Panc1 (cell line): ENCODE measurements at regions not wholly inside any gene's neighbourhood (a gene's known extent, or its start where the extent isn't known, plus 50 kb on each side); places are given as distances from the start of the nearest gene placed in this dataset.

Experiments used
- ATAC-seq: fragments of 200-7000 bp; cut with Tn5 transposase; 2 replicates; pipeline ENCODE4 v1.9.1; 2020; ENCODE audit warnings: mild to moderate bottlenecking, moderate library complexity
- BruUV-seq: library from RNA; stranded (reverse); fragments of 400-500 nt; replicated peaks from 2 replicates; lab custom pipeline; 2021; lab: Mats Ljungman, UMichigan
- CTCF ChIA-PET: fragments of 300-600 bp; sonication (Branson Sonifier 250); formaldehyde crosslinking; loops from one replicate; lab custom pipeline; 2022; ENCODE audit warnings: antibody characterized with exemption; lab: Charles Lee
- POLR2A ChIA-PET: fragments of 300-600 bp; sonication (Branson Sonifier 250); formaldehyde crosslinking; loops from one replicate; lab custom pipeline; 2022; ENCODE audit warnings: antibody characterized with exemption; lab: Charles Lee
- DNase-seq: peaks from one replicate; pipeline ENCODE4 v3.0.0-alpha.2; 2010; ENCODE audit warnings: low read depth, low spot score
- H3K27ac ChIP-seq: 2 replicates; pipeline ENCODE4 v1.5.1; 2011; ENCODE audit warnings: mild to moderate bottlenecking, low read length, inconsistent platforms
- H3K27me3 ChIP-seq: fragments of 200-500 bp; sonication (Bioruptor generic); 2 replicates; pipeline ENCODE4 v1.6.0; 2014; ENCODE audit warnings: low read length, inconsistent platforms; ENCODE audit not compliant: control insufficient read depth, insufficient read depth
- H3K36me3 ChIP-seq: fragments of 200-500 bp; sonication (Bioruptor generic); 2 replicates; pipeline ENCODE4 v1.5.1; 2014; ENCODE audit warnings: inconsistent platforms, mild to moderate bottlenecking, low read length, moderate library complexity; ENCODE audit not compliant: control insufficient read depth, insufficient read depth
- H3K4me1 ChIP-seq: 2 replicates; pipeline ENCODE4 v1.5.1; 2011; ENCODE audit warnings: inconsistent platforms, mild to moderate bottlenecking, low read length, moderate library complexity; ENCODE audit not compliant: control insufficient read depth, insufficient read depth
- H3K4me3 ChIP-seq, 2 experiments: 2 replicates each; pipeline ENCODE4 v1.5.1; 2011 to 2012; ENCODE audit warnings: low read depth in 2 of 2, low read length in 2 of 2, mild to moderate bottlenecking in 2 of 2, inconsistent platforms in 1 of 2, moderate library complexity in 1 of 2
- H3K9me3 ChIP-seq: fragments of 200-500 bp; sonication (Bioruptor generic); 2 replicates; pipeline ENCODE4 v1.5.1; 2014; ENCODE audit warnings: low read depth, mild to moderate bottlenecking, inconsistent platforms, low read length, moderate library complexity; ENCODE audit not compliant: control insufficient read depth, insufficient read depth
- POLR2AphosphoS5 ChIP-seq: IDR thresholded peaks from 2 replicates; pipeline ENCODE4 v1.6.1; 2012; ENCODE audit warnings: mild to moderate bottlenecking, low read depth, low read length, moderate library complexity
- SIN3A ChIP-seq: IDR thresholded peaks from 2 replicates; pipeline ENCODE4 v1.6.1; 2012; ENCODE audit warnings: low read depth, mild to moderate bottlenecking, low read length, moderate library complexity, borderline replicate concordance; ENCODE audit not compliant: insufficient read depth
- TCF7L2 ChIP-seq: IDR thresholded peaks from 2 replicates; pipeline ENCODE4 v1.6.1; 2011; ENCODE audit warnings: mild to moderate bottlenecking, low read depth, low read length, inconsistent platforms
- in situ Hi-C: cut with HindIII; loops from 2 replicates; pipeline ENCODE4 v1.10.0; 2016; ENCODE audit warnings: low sequenced_read_pairs, low pct_unique_long_range_greater_than_20kb
- intact Hi-C: fragments of 100-400 bp; cut with micrococcal nuclease; formaldehyde crosslinking; loops from one replicate; pipeline ENCODE4 v1.10.0; 2022; ENCODE audit not compliant: unreplicated experiment
- TF ChIP-seq, protein P1 (sequence below), 2 experiments: IDR thresholded peaks; 2 replicates each; pipeline ENCODE4 v1.6.1; 2011 to 2012; ENCODE audit warnings: low read depth in 2 of 2, control low read depth in 1 of 2, low read length in 1 of 2, mild to moderate bottlenecking in 1 of 2, moderate library complexity in 1 of 2; ENCODE audit not compliant: insufficient read depth in 1 of 2
- TF ChIP-seq, protein P2 (sequence below): fragments of 450-650 bp; IDR thresholded peaks from 2 replicates; pipeline ENCODE4 v1.5.1; 2017; ENCODE audit warnings: mild to moderate bottlenecking

DNA sequence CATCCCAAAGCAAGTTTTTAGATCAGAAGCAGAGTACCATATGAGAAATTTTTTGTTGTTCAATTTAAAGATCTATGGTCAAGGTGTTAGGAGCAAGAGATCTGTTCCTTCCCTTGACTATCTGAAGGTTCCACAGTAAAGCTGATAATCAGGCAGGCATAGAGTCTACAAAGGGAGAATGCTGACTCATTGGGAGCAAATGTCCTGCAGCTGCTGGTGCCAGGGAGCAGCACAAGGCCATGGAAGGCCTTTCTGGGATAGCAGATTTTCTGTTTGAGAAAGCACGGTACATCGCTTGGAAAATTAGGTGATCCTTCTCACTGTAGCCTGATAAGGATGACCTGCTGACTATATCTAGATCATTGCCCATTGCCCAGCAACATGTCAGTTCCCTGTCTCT, 210.1 kb upstream of the C1orf87 start:
- no peaks in the 10 kb centered on the region for H3K9me3 ChIP-seq
- no peaks in the 10 kb centered on the region for H3K27me3 ChIP-seq
- H3K27ac ChIP-seq = no peak overlapping the region
- TF ChIP-seq, protein P1, sequence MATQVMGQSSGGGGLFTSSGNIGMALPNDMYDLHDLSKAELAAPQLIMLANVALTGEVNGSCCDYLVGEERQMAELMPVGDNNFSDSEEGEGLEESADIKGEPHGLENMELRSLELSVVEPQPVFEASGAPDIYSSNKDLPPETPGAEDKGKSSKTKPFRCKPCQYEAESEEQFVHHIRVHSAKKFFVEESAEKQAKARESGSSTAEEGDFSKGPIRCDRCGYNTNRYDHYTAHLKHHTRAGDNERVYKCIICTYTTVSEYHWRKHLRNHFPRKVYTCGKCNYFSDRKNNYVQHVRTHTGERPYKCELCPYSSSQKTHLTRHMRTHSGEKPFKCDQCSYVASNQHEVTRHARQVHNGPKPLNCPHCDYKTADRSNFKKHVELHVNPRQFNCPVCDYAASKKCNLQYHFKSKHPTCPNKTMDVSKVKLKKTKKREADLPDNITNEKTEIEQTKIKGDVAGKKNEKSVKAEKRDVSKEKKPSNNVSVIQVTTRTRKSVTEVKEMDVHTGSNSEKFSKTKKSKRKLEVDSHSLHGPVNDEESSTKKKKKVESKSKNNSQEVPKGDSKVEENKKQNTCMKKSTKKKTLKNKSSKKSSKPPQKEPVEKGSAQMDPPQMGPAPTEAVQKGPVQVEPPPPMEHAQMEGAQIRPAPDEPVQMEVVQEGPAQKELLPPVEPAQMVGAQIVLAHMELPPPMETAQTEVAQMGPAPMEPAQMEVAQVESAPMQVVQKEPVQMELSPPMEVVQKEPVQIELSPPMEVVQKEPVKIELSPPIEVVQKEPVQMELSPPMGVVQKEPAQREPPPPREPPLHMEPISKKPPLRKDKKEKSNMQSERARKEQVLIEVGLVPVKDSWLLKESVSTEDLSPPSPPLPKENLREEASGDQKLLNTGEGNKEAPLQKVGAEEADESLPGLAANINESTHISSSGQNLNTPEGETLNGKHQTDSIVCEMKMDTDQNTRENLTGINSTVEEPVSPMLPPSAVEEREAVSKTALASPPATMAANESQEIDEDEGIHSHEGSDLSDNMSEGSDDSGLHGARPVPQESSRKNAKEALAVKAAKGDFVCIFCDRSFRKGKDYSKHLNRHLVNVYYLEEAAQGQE (IDR thresholded peaks at IDR 0.05; ENCODE audit: insufficient read depth in 1 of 2, low read depth in 2 of 2, low read length in 1 of 2) = no peak
- TF ChIP-seq, protein P2, sequence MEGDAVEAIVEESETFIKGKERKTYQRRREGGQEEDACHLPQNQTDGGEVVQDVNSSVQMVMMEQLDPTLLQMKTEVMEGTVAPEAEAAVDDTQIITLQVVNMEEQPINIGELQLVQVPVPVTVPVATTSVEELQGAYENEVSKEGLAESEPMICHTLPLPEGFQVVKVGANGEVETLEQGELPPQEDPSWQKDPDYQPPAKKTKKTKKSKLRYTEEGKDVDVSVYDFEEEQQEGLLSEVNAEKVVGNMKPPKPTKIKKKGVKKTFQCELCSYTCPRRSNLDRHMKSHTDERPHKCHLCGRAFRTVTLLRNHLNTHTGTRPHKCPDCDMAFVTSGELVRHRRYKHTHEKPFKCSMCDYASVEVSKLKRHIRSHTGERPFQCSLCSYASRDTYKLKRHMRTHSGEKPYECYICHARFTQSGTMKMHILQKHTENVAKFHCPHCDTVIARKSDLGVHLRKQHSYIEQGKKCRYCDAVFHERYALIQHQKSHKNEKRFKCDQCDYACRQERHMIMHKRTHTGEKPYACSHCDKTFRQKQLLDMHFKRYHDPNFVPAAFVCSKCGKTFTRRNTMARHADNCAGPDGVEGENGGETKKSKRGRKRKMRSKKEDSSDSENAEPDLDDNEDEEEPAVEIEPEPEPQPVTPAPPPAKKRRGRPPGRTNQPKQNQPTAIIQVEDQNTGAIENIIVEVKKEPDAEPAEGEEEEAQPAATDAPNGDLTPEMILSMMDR = no peak
- TF ChIP-seq POLR2AphosphoS5 (no peak), SIN3A (no peak), TCF7L2 (no peak)
- no peak overlapping the region for H3K4me3 ChIP-seq
- peaks cover 4% of the 10 kb centered on the region for H3K4me1 ChIP-seq
- ChIA-PET POLR2A (no interaction called here), CTCF (no interaction called here)
- BruUV-seq = no TSS peak
- DNase-seq (no peak), ATAC-seq (no peak)
- intact Hi-C loops = loop anchor here (5.0 kb wide), 1 partner anchor 759 kb away; no protein-coding TSS in a partner anchor
- in situ Hi-C loops = no loop called here
- no peaks in the 10 kb centered on the region for H3K36me3 ChIP-seq

DNA sequence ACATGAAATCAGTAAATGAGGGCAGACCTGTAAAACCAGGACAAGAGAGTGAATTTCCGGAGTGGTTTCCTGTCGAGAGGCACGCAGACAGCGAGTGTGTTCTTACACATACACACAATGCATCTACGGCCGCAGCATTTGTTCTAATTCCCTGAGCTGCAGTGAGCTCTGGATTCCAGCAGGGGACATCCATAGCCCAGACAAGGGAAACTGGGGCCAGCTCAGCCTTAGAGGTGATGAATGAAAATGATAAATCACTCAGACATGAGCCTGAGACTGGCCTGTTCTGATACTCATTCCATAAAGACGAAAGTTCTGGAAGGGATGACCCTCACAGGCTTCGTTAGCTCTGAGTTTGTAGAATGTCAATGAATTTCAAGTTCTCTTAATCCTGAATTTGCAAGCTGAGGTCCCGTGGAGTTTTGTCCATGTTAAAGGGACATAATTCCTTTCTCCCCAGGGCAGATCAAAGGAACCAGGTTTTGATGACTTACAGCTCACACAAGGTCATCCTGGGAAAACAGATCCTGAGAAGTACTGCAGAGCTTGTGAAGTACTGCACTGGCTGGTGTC, 207.9 kb upstream of the C1orf87 start:
- Histone ChIP-seq H3K27me3 (no peaks in the 10 kb centered on the region), H3K4me3 (no peak overlapping the region), H3K36me3 (no peaks in the 10 kb centered on the region), H3K4me1 (peaks cover 4% of the 10 kb centered on the region), H3K9me3 (no peaks in the 10 kb centered on the region), H3K27ac (no peak overlapping the region)
- peak; percentile 43 for DNase-seq
- POLR2A ChIA-PET = no interaction called here
- no TSS peak for BruUV-seq
- intact Hi-C loops = loop anchor here (5.0 kb wide), 1 partner anchor 761 kb away; no protein-coding TSS in a partner anchor
- in situ Hi-C loops = no loop called here
- ATAC-seq = peak; percentile 98
- TF ChIP-seq TCF7L2 = peak; percentile 25; the same call in 1 of the 2 replicates
- TF ChIP-seq, protein P1 (IDR thresholded peaks at IDR 0.05; ENCODE audit: insufficient read depth in 1 of 2, low read depth in 2 of 2, low read length in 1 of 2) = no peak
- TF ChIP-seq, protein P2 = peak; percentile 93
- CTCF ChIA-PET = interaction anchor here (0.5 to 1.2 kb wide), 5 partner anchors 484 to 1570 kb away, joined by 3 to 6 read pairs (median 6); no protein-coding TSS in a partner anchor
